ENCODE measurements at regions not wholly inside any gene's neighbourhood (a gene's known extent, or its start where the extent isn't known, plus 50 kb on each side); places are given as distances from the start of the nearest gene placed in this dataset.

- TF ChIP-seq CTCF (IDR thresholded peaks at IDR 0.05), result no peak
- TF ChIP-seq POLR2A (IDR thresholded peaks at IDR 0.05), result no peak
These were observed 50.1 kb upstream of the ARMC2 start for GRCh38 chr6:108797951-108798669.
